HEK293 (cell line): ENCODE measurements at regions not wholly inside any gene's neighbourhood (a gene's known extent, or its start where the extent isn't known, plus 50 kb on each side); places are given as distances from the start of the nearest gene placed in this dataset.

ENCODE experiments used
- AEBP2 ChIP-seq: fragments of 450-650 bp; formaldehyde crosslinking; IDR thresholded peaks from 2 replicates; pipeline ENCODE4 v1.5.1; 2016; ENCODE audit warnings: missing biosample characterization, missing genetic modification characterization, borderline replicate concordance
- CTCF ChIP-seq: fragments of 450-650 bp; formaldehyde crosslinking; IDR thresholded peaks from 2 replicates; pipeline ENCODE4 v1.5.1; 2016; ENCODE audit warnings: missing biosample characterization, missing genetic modification characterization
- KLF10 ChIP-seq: fragments of 450-650 bp; IDR thresholded peaks from 2 replicates; pipeline ENCODE4 v1.5.1; 2018; ENCODE audit warnings: missing biosample characterization, mild to moderate bottlenecking, missing genetic modification characterization
- KLF16 ChIP-seq: fragments of 450-650 bp; formaldehyde crosslinking; IDR thresholded peaks from 2 replicates; pipeline ENCODE4 v1.5.1; 2017; ENCODE audit warnings: missing biosample characterization, missing genetic modification characterization
- KLF17 ChIP-seq: fragments of 450-650 bp; formaldehyde crosslinking; IDR thresholded peaks from 2 replicates; pipeline ENCODE4 v1.5.1; 2016; ENCODE audit warnings: missing biosample characterization, missing genetic modification characterization
- MYNN ChIP-seq: fragments of 450-650 bp; formaldehyde crosslinking; IDR thresholded peaks from 2 replicates; pipeline ENCODE4 v1.5.1; 2016; ENCODE audit warnings: missing biosample characterization, missing genetic modification characterization, borderline replicate concordance
- ZNF660 ChIP-seq: fragments of 450-650 bp; IDR thresholded peaks from 2 replicates; pipeline ENCODE4 v1.5.1; 2018; ENCODE audit warnings: missing biosample characterization, mild to moderate bottlenecking, missing genetic modification characterization
- ZNF768 ChIP-seq: fragments of 450-650 bp; formaldehyde crosslinking; IDR thresholded peaks from 2 replicates; pipeline ENCODE4 v1.5.1; 2018; ENCODE audit warnings: missing biosample characterization, mild to moderate bottlenecking, missing genetic modification characterization

GRCh38 chr3:72488738-72489035, 359.6 kb downstream of the SHQ1 start:
- no peak for TF ChIP-seq CTCF (tag by site-specific recombination)
- no peak for TF ChIP-seq KLF17 (tag by site-specific recombination)
- no peak for TF ChIP-seq KLF10 (tag by site-specific recombination)
- no peak for TF ChIP-seq ZNF660
- no peak for TF ChIP-seq KLF16
- TF ChIP-seq MYNN (tag by site-specific recombination): no peak
- no peak for TF ChIP-seq ZNF768 (tag by site-specific recombination)
- no peak for TF ChIP-seq AEBP2
